ENCODE measurements at regions not wholly inside any gene's neighbourhood (a gene's known extent, or its start where the extent isn't known, plus 50 kb on each side); places are given as distances from the start of the nearest gene placed in this dataset.

GRCh38 chr6:66149132-66149531 is 442.1 kb upstream of the EYS start:
- TF ChIP-seq CTCF (IDR thresholded peaks at IDR 0.05) (no peak), POLR2A (IDR thresholded peaks at IDR 0.05) (no peak), POLR2AphosphoS5 (IDR thresholded peaks at IDR 0.05) (no peak)
